PC-9 (cell line): ENCODE measurements at regions not wholly inside any gene's neighbourhood (a gene's known extent, or its start where the extent isn't known, plus 50 kb on each side); places are given as distances from the start of the nearest gene placed in this dataset.

Experiments used
- BruUV-seq: library from RNA; stranded (reverse); fragments of 400-500 nt; replicated peaks from 2 replicates; lab custom pipeline; 2021; lab: Mats Ljungman, UMichigan
- CTCF ChIA-PET: fragments of 300-600 bp; sonication (Branson Sonifier 250); formaldehyde crosslinking; loops from one replicate; lab custom pipeline; 2022; ENCODE audit warnings: antibody characterized with exemption; lab: Charles Lee
- POLR2A ChIA-PET: fragments of 300-600 bp; sonication (Branson Sonifier 250); formaldehyde crosslinking; loops from one replicate; lab custom pipeline; 2022; ENCODE audit warnings: antibody characterized with exemption; ENCODE audit not compliant: unreplicated experiment; lab: Charles Lee
- DNase-seq, 2 experiments: peaks; one replicate each; pipeline versions ENCODE4 v3.0.0 to v3.0.0-alpha.2; 2015 to 2022; ENCODE audit warnings: mixed read lengths in 1 of 2
- H2AFZ ChIP-seq: fragments of 200-600 bp; sonication (generic); 2 replicates; pipeline ENCODE4 v1.8.1; 2017; ENCODE audit warnings: antibody characterized with exemption
- H3F3A ChIP-seq: fragments of 200-600 bp; sonication (generic); 2 replicates; pipeline ENCODE4 v1.8.1; 2017; ENCODE audit warnings: antibody characterized with exemption, mild to moderate bottlenecking, low read depth; ENCODE audit not compliant: insufficient read depth
- H3K27ac ChIP-seq: fragments of 200-600 bp; sonication (generic); 2 replicates; pipeline ENCODE4 v1.6.1; 2016; ENCODE audit warnings: mixed run types
- H3K27me3 ChIP-seq: fragments of 200-600 bp; sonication (generic); 2 replicates; pipeline ENCODE4 v1.6.1; 2016; ENCODE audit warnings: low read depth, mixed run types; ENCODE audit not compliant: insufficient read depth
- H3K36me3 ChIP-seq: fragments of 200-600 bp; sonication (generic); 2 replicates; pipeline ENCODE4 v1.6.1; 2016; ENCODE audit warnings: low read depth, mixed run types
- H3K4me1 ChIP-seq: fragments of 200-600 bp; sonication (generic); replicated peaks from 2 replicates; pipeline ENCODE4 v1.6.1; 2016; ENCODE audit warnings: mixed run types; ENCODE audit not compliant: insufficient read depth
- H3K4me2 ChIP-seq: fragments of 200-600 bp; sonication (generic); 2 replicates; pipeline ENCODE4 v1.6.1; 2017; ENCODE audit warnings: mixed run types
- H3K4me3 ChIP-seq: fragments of 200-600 bp; sonication (generic); 2 replicates; pipeline ENCODE4 v1.6.1; 2016; ENCODE audit warnings: mixed run types
- H3K79me2 ChIP-seq: fragments of 200-600 bp; sonication (generic); 2 replicates; pipeline ENCODE4 v1.6.1; 2017; ENCODE audit warnings: low read depth, mixed run types
- H3K9me2 ChIP-seq: fragments of 200-600 bp; sonication (generic); 2 replicates; pipeline ENCODE4 v1.8.1; 2017; ENCODE audit warnings: mild to moderate bottlenecking; ENCODE audit not compliant: insufficient read depth
- H3K9me3 ChIP-seq: fragments of 200-600 bp; sonication (generic); 2 replicates; pipeline ENCODE4 v1.8.1; 2016; ENCODE audit warnings: low read depth; ENCODE audit not compliant: insufficient read depth
- H4K20me1 ChIP-seq: fragments of 200-600 bp; sonication (generic); 2 replicates; pipeline ENCODE4 v1.8.1; 2017; ENCODE audit not compliant: insufficient read depth
- CTCF ChIP-seq: fragments of 200-600 bp; sonication (generic); conservative IDR thresholded peaks from 2 replicates; pipeline ENCODE4 v1.6.1; 2017; ENCODE audit warnings: mixed run types, antibody characterized with exemption, mild to moderate bottlenecking, moderate library complexity
- EZH2 ChIP-seq: fragments of 200-600 bp; sonication (generic); IDR thresholded peaks from 2 replicates; pipeline ENCODE4 v1.8.0; 2017; ENCODE audit warnings: antibody characterized with exemption, low read depth
- intact Hi-C: fragments of 100-400 bp; cut with micrococcal nuclease; formaldehyde crosslinking; loops from one replicate; pipeline ENCODE4 v1.10.0; 2022; ENCODE audit not compliant: unreplicated experiment

GRCh38 chr21:24716281-24716918, 890.9 kb downstream of the MRPL39 start:
- CTCF ChIA-PET: no interaction called here

GRCh38 chr21:24714646-24715200, 892.6 kb downstream of the MRPL39 start:
- intact Hi-C loops: no loop called here
- no peaks in the 10 kb centered on the region for H3K4me1 ChIP-seq
- H4K20me1 ChIP-seq: no peaks in the 10 kb centered on the region
- TF ChIP-seq EZH2 (no peak), CTCF (no peak)
- DNase-seq: no peak
- BruUV-seq: no TSS peak
- H3K4me2 ChIP-seq: no peak overlapping the region
- H3K27me3 ChIP-seq: no peaks in the 10 kb centered on the region
- H3F3A ChIP-seq: no peaks in the 10 kb centered on the region
- no peaks in the 10 kb centered on the region for H3K79me2 ChIP-seq
- ChIA-PET CTCF (no interaction called here), POLR2A (no interaction called here)
- no peak overlapping the region for H3K4me3 ChIP-seq
- H3K9me2 ChIP-seq: no peaks in the 10 kb centered on the region
- H3K27ac ChIP-seq: no peak overlapping the region
- no peaks in the 10 kb centered on the region for H3K9me3 ChIP-seq
- no peak overlapping the region for H2AFZ ChIP-seq
- no peaks in the 10 kb centered on the region for H3K36me3 ChIP-seq

More at GRCh38 chr21:24716281-24716918, 890.9 kb downstream of the MRPL39 start:
- Histone ChIP-seq H2AFZ (no peak overlapping the region), H3K4me3 (no peak overlapping the region), H3K4me2 (no peak overlapping the region), H4K20me1 (no peaks in the 10 kb centered on the region), H3K4me1 (no peaks in the 10 kb centered on the region), H3K27me3 (no peaks in the 10 kb centered on the region), H3K79me2 (no peaks in the 10 kb centered on the region), H3K9me3 (no peaks in the 10 kb centered on the region), H3F3A (no peaks in the 10 kb centered on the region), H3K36me3 (no peaks in the 10 kb centered on the region), H3K9me2 (no peaks in the 10 kb centered on the region), H3K27ac (no peak overlapping the region)
- TF ChIP-seq EZH2 (no peak), CTCF (no peak)
- POLR2A ChIA-PET: no interaction called here
- no peak for DNase-seq
- BruUV-seq: no TSS peak
- intact Hi-C loops: no loop called here

- Histone ChIP-seq H3K4me3 (no peak overlapping the region), H3F3A (no peaks in the 10 kb centered on the region), H3K4me1 (no peaks in the 10 kb centered on the region), H4K20me1 (no peaks in the 10 kb centered on the region), H3K27ac (no peak overlapping the region), H3K79me2 (no peaks in the 10 kb centered on the region), H2AFZ (no peak overlapping the region), H3K9me3 (no peaks in the 10 kb centered on the region), H3K9me2 (no peaks in the 10 kb centered on the region), H3K36me3 (no peaks in the 10 kb centered on the region), H3K27me3 (no peaks in the 10 kb centered on the region), H3K4me2 (no peak overlapping the region)
- TF ChIP-seq CTCF (no peak), EZH2 (no peak)
- CTCF ChIA-PET: no interaction called here
- intact Hi-C loops: no loop called here
- no peak for DNase-seq
- BruUV-seq: no TSS peak
- POLR2A ChIA-PET: no interaction called here
Observed at GRCh38 chr21:24705201-24705600, 902.1 kb downstream of the MRPL39 start.
